Urinary bladder (tissue), 3 donors: ENCODE measurements at regions not wholly inside any gene's neighbourhood (a gene's known extent, or its start where the extent isn't known, plus 50 kb on each side); places are given as distances from the start of the nearest gene placed in this dataset.

Source experiments
- DNase-seq: peaks from one replicate; pipeline ENCODE4 v3.0.0-alpha.2; 2015; ENCODE audit errors: extremely low spot score
- H3K27ac ChIP-seq: one replicate; pipeline ENCODE4 v1.5.1; 2013; ENCODE audit warnings: low read depth, mild to moderate bottlenecking, moderate library complexity
- H3K36me3 ChIP-seq: one replicate; pipeline ENCODE4 v1.6.1; 2013; ENCODE audit warnings: mild to moderate bottlenecking, moderate library complexity; ENCODE audit not compliant: insufficient read depth
- H3K4me1 ChIP-seq: one replicate; pipeline ENCODE4 v1.6.1; 2013; ENCODE audit warnings: mild to moderate bottlenecking, moderate library complexity; ENCODE audit not compliant: insufficient read depth
- H3K4me3 ChIP-seq: one replicate; pipeline ENCODE4 v1.5.1; 2013; ENCODE audit warnings: low read depth, low read length
- WGBS: extraction: QIAGEN DNeasy Blood & Tissue Kit; methylation state at CpG from one replicate; pipeline ENCODE4 v1.1.7; 2013; 5-methylcytosine and 5-hydroxymethylcytosine counted together
- donor health status: healthy with polysubstance abuse.
- donor health status: healthy.

- no peak for DNase-seq
- no peaks in the 10 kb centered on the region for H3K36me3 ChIP-seq
- H3K4me1 ChIP-seq, result no peaks in the 10 kb centered on the region
- H3K27ac ChIP-seq, result no peak overlapping the region
- WGBS, result 72% methylated on average over 9 of the region's 9 CpGs
- H3K4me3 ChIP-seq, result no peak overlapping the region
These were observed 68.4 kb upstream of the ARHGEF7 start for GRCh38 chr13:111046590-111047141.

GRCh38 chr13:111045170-111045569 lies 69.9 kb upstream of the ARHGEF7 start:
- Histone ChIP-seq H3K27ac (no peak overlapping the region), H3K36me3 (no peaks in the 10 kb centered on the region), H3K4me3 (no peak overlapping the region), H3K4me1 (no peaks in the 10 kb centered on the region)
- WGBS, result 85% methylated on average over 10 of the region's 10 CpGs
- no peak for DNase-seq

- H3K4me1 ChIP-seq, result no peaks in the 10 kb centered on the region
- H3K36me3 ChIP-seq, result no peaks in the 10 kb centered on the region
- H3K4me3 ChIP-seq, result no peak overlapping the region
- H3K27ac ChIP-seq, result no peak overlapping the region
- DNase-seq, result no peak
- WGBS, result 94% methylated on average over 19 of the region's 19 CpGs
These were observed 70.9 kb upstream of the ARHGEF7 start for GRCh38 chr13:111044087-111044830.

- 73% methylated on average over 12 of the region's 12 CpGs for WGBS
- no peaks in the 10 kb centered on the region for H3K36me3 ChIP-seq
- DNase-seq, result no peak
These were observed 71.5 kb upstream of the ARHGEF7 start for GRCh38 chr13:111043575-111043982.

GRCh38 chr13:111042661-111043226 lies 72.4 kb upstream of the ARHGEF7 start:
- H3K27ac ChIP-seq, result no peak overlapping the region
- H3K36me3 ChIP-seq, result no peaks in the 10 kb centered on the region
- H3K4me3 ChIP-seq, result no peak overlapping the region
- DNase-seq, result no peak
- H3K4me1 ChIP-seq, result no peaks in the 10 kb centered on the region
- 72% methylated on average over 11 of the region's 11 CpGs for WGBS

More at GRCh38 chr13:111043575-111043982, 71.5 kb upstream of the ARHGEF7 start:
- Histone ChIP-seq H3K27ac (no peak overlapping the region), H3K4me1 (no peaks in the 10 kb centered on the region), H3K4me3 (no peak overlapping the region)

GRCh38 chr13:111040830-111041229 lies 74.3 kb upstream of the ARHGEF7 start:
- Histone ChIP-seq H3K36me3 (no peaks in the 10 kb centered on the region), H3K27ac (no peak overlapping the region), H3K4me3 (no peak overlapping the region), H3K4me1 (no peaks in the 10 kb centered on the region)
- WGBS, result 56% methylated on average over 7 of the region's 7 CpGs
- no peak for DNase-seq

GRCh38 chr13:111039735-111040134 lies 75.4 kb upstream of the ARHGEF7 start:
- no peak overlapping the region for H3K27ac ChIP-seq
- DNase-seq, result no peak
- H3K4me1 ChIP-seq, result no peaks in the 10 kb centered on the region
- whole genome bisulfite sequencing, result 77% methylated on average over 5 of the region's 5 CpGs
- no peaks in the 10 kb centered on the region for H3K36me3 ChIP-seq
- no peak overlapping the region for H3K4me3 ChIP-seq

GRCh38 chr13:111038887-111039286 lies 76.2 kb upstream of the ARHGEF7 start:
- Histone ChIP-seq H3K36me3 (no peaks in the 10 kb centered on the region), H3K27ac (no peak overlapping the region), H3K4me1 (no peaks in the 10 kb centered on the region), H3K4me3 (no peak overlapping the region)
- DNase-seq, result no peak
- 73% methylated on average over 7 of the region's 7 CpGs for WGBS

- Histone ChIP-seq H3K4me3 (no peak overlapping the region), H3K4me1 (no peaks in the 10 kb centered on the region), H3K36me3 (no peaks in the 10 kb centered on the region), H3K27ac (no peak overlapping the region)
- WGBS, result 60% methylated on average over 12 of the region's 12 CpGs
- DNase-seq, result no peak
These were observed 77.2 kb upstream of the ARHGEF7 start for GRCh38 chr13:111037927-111038326.

- no peaks in the 10 kb centered on the region for H3K36me3 ChIP-seq
- WGBS, result 76% methylated on average over 7 of the region's 7 CpGs
- no peak overlapping the region for H3K4me3 ChIP-seq
- no peak overlapping the region for H3K27ac ChIP-seq
- DNase-seq, result no peak
- H3K4me1 ChIP-seq, result no peaks in the 10 kb centered on the region
These were observed 78.4 kb upstream of the ARHGEF7 start for GRCh38 chr13:111036665-111037064.

GRCh38 chr13:111035861-111036260 lies 79.2 kb upstream of the ARHGEF7 start:
- 84% methylated on average over 10 of the region's 10 CpGs for whole genome bisulfite sequencing
- no peaks in the 10 kb centered on the region for H3K4me1 ChIP-seq

GRCh38 chr13:111034811-111035210 lies 80.3 kb upstream of the ARHGEF7 start:
- no peak for DNase-seq
- no peak overlapping the region for H3K27ac ChIP-seq
- WGBS, result 49% methylated on average over 2 of the region's 2 CpGs
- no peak overlapping the region for H3K4me3 ChIP-seq
- H3K36me3 ChIP-seq, result no peaks in the 10 kb centered on the region
- H3K4me1 ChIP-seq, result no peaks in the 10 kb centered on the region

More at GRCh38 chr13:111035861-111036260, 79.2 kb upstream of the ARHGEF7 start:
- DNase-seq, result no peak
- Histone ChIP-seq H3K4me3 (no peak overlapping the region), H3K27ac (no peak overlapping the region), H3K36me3 (no peaks in the 10 kb centered on the region)

GRCh38 chr13:111033172-111034130 lies 81.7 kb upstream of the ARHGEF7 start:
- WGBS, result 69% methylated on average over 16 of the region's 16 CpGs
- H3K27ac ChIP-seq, result no peak overlapping the region

More at GRCh38 chr13:111033172-111034130, 81.7 kb upstream of the ARHGEF7 start:
- DNase-seq, result no peak
- Histone ChIP-seq H3K36me3 (no peaks in the 10 kb centered on the region), H3K4me1 (no peaks in the 10 kb centered on the region), H3K4me3 (no peak overlapping the region)
